Osteoblast (primary cell): ENCODE measurements at regions not wholly inside any gene's neighbourhood (a gene's known extent, or its start where the extent isn't known, plus 50 kb on each side); places are given as distances from the start of the nearest gene placed in this dataset.

Source experiments
- DNase-seq: peaks from one replicate; pipeline ENCODE4 v3.0.0; 2011; ENCODE audit warnings: low spot score, mixed read lengths; ENCODE audit not compliant: insufficient read length; ENCODE audit errors: missing footprints
- H2AFZ ChIP-seq: 2 replicates; pipeline ENCODE4 v1.6.0; 2011; ENCODE audit warnings: mild to moderate bottlenecking, low read length
- H3K27ac ChIP-seq: 2 replicates; pipeline ENCODE4 v1.5.1; 2011; ENCODE audit warnings: mild to moderate bottlenecking, low read depth, low read length, moderate library complexity
- H3K27me3 ChIP-seq: 2 replicates; pipeline ENCODE4 v1.6.0; 2012; ENCODE audit warnings: mild to moderate bottlenecking, control low read depth, inconsistent platforms, low read length, moderate library complexity; ENCODE audit not compliant: insufficient read depth
- H3K36me3 ChIP-seq: 2 replicates; pipeline ENCODE4 v1.5.1; 2011; ENCODE audit warnings: mild to moderate bottlenecking, low read length, control low read depth, moderate library complexity; ENCODE audit not compliant: insufficient read depth
- H3K4me1 ChIP-seq: 2 replicates; pipeline ENCODE4 v1.5.1; 2011; ENCODE audit warnings: mild to moderate bottlenecking, low read length, control low read depth, moderate library complexity; ENCODE audit not compliant: insufficient read depth
- H3K4me2 ChIP-seq: 2 replicates; pipeline ENCODE4 v1.6.0; 2011; ENCODE audit warnings: mild to moderate bottlenecking, low read length; ENCODE audit not compliant: insufficient read depth
- H3K4me3 ChIP-seq: fragments of 200-600 bp; sonication (generic); 3 replicates; pipeline ENCODE4 v1.5.1; 2012; ENCODE audit warnings: mild to moderate bottlenecking, low read length, inconsistent platforms; ENCODE audit not compliant: insufficient read depth
- H3K79me2 ChIP-seq: 2 replicates; pipeline ENCODE4 v1.6.0; 2012; ENCODE audit warnings: mild to moderate bottlenecking, low read length, control low read depth, inconsistent platforms; ENCODE audit not compliant: insufficient read depth
- H3K9me3 ChIP-seq: 2 replicates; pipeline ENCODE4 v1.5.1; 2011; ENCODE audit warnings: low read depth, low read length, control low read depth
- H4K20me1 ChIP-seq: 2 replicates; pipeline ENCODE4 v1.6.0; 2012; ENCODE audit warnings: mild to moderate bottlenecking, low read length, control low read depth; ENCODE audit not compliant: insufficient read depth
- TF ChIP-seq, protein P1 (sequence below): IDR thresholded peaks from 2 replicates; pipeline ENCODE4 v1.5.1; 2011; ENCODE audit warnings: mild to moderate bottlenecking, low read depth, low read length, moderate library complexity; ENCODE audit errors: extremely low read depth

DNA sequence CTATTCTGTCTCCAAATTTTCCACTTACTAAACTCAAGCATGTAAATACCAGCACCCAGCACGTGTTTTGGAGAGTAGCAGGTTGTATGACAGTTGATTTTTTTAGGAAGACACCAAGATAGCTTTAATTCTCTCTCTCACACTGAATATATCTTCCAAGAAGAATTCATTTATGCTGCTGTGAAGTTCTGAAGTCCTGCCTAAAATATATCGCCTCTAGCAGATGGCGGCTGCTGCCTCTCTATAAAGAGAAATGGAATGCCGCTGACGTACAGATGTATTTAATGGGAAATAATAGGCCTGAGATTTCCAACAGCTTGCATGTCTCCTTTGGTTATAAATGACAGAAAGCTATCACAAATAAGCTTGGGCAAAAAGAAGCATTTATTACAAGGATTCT is 74.7 kb downstream of the PFDN4 start:
- no peak overlapping the region for H3K4me3 ChIP-seq
- no peak for DNase-seq
- no peaks in the 10 kb centered on the region for H3K36me3 ChIP-seq
- TF ChIP-seq, protein P1, sequence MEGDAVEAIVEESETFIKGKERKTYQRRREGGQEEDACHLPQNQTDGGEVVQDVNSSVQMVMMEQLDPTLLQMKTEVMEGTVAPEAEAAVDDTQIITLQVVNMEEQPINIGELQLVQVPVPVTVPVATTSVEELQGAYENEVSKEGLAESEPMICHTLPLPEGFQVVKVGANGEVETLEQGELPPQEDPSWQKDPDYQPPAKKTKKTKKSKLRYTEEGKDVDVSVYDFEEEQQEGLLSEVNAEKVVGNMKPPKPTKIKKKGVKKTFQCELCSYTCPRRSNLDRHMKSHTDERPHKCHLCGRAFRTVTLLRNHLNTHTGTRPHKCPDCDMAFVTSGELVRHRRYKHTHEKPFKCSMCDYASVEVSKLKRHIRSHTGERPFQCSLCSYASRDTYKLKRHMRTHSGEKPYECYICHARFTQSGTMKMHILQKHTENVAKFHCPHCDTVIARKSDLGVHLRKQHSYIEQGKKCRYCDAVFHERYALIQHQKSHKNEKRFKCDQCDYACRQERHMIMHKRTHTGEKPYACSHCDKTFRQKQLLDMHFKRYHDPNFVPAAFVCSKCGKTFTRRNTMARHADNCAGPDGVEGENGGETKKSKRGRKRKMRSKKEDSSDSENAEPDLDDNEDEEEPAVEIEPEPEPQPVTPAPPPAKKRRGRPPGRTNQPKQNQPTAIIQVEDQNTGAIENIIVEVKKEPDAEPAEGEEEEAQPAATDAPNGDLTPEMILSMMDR = no peak
- H3K4me1 ChIP-seq = no peaks in the 10 kb centered on the region
- no peaks in the 10 kb centered on the region for H3K27me3 ChIP-seq
- no peak overlapping the region for H2AFZ ChIP-seq
- no peak overlapping the region for H3K27ac ChIP-seq
- H4K20me1 ChIP-seq = no peaks in the 10 kb centered on the region
- H3K79me2 ChIP-seq = no peaks in the 10 kb centered on the region
- no peaks in the 10 kb centered on the region for H3K9me3 ChIP-seq
- no peak overlapping the region for H3K4me2 ChIP-seq

DNA sequence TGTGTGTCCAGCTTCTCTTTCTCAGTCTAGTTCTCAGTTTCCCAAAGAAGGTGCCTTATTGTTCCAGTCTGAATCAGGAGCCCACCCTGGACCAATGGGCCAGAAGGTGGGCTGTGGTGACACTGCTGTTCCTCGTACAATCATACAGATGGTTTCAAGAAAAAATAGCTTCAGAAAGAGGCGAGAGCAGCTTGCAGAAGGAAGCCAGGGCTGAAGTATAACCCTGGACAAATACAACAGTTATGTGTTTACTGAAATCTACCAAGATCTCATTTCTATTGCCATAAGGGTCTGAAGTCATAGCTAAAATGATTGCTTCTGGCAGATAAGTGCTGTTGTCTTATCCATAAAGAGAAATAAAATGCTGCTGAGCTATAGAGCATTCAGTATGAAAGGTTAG is 75.4 kb downstream of the PFDN4 start:
- Histone ChIP-seq H3K27me3 (no peaks in the 10 kb centered on the region), H3K4me1 (no peaks in the 10 kb centered on the region), H3K79me2 (no peaks in the 10 kb centered on the region), H3K4me2 (no peak overlapping the region), H3K4me3 (no peak overlapping the region), H2AFZ (no peak overlapping the region), H4K20me1 (no peaks in the 10 kb centered on the region), H3K27ac (no peak overlapping the region), H3K9me3 (no peaks in the 10 kb centered on the region), H3K36me3 (no peaks in the 10 kb centered on the region)
- TF ChIP-seq, protein P1 = no peak
- DNase-seq = no peak

DNA sequence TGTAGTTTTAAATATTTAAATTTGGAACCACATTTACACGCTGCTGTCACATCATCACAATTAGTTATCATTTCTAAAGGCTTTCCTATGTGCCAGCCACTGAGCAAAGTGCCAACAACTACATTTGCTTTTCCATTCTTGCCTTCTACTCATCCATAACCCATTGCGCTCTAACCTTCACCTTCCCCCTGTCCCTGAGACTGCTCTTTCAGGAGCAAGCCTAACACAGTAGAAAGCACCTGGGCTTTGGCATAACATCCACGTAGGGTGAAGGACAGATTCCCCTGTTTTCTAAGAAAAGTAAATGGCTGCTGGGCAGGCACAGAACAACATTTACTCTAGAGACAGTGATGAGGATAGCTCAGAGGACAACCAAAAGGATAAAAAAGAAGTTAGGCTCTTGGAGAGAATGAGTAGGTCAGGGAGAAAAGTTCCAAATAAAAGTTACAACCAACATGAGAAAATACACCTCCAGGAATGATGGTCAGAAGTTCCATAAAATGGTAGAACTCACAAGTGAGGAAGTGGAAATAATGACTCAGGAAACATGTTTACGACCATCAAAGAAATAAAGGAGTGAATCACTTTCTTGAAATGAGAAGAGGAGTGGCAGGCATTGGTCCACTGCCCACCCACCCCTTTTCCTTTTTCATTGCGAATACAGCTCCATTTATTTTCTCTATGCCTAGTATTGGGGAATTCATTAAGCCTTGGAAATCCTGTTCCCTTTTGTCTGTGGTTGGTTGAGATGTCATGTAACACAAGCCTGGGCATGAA is 77.2 kb downstream of the PFDN4 start:
- H3K4me3 ChIP-seq = no peak overlapping the region
- H3K36me3 ChIP-seq = no peaks in the 10 kb centered on the region
- H3K9me3 ChIP-seq = no peaks in the 10 kb centered on the region
- H3K4me1 ChIP-seq = no peaks in the 10 kb centered on the region
- H4K20me1 ChIP-seq = no peaks in the 10 kb centered on the region
- TF ChIP-seq, protein P1 = no peak
- H3K27me3 ChIP-seq = no peaks in the 10 kb centered on the region
- no peak overlapping the region for H3K4me2 ChIP-seq
- H3K79me2 ChIP-seq = no peaks in the 10 kb centered on the region
- no peak for DNase-seq
- peak overlapping the region; percentile 8 for H2AFZ ChIP-seq
- no peak overlapping the region for H3K27ac ChIP-seq

DNA sequence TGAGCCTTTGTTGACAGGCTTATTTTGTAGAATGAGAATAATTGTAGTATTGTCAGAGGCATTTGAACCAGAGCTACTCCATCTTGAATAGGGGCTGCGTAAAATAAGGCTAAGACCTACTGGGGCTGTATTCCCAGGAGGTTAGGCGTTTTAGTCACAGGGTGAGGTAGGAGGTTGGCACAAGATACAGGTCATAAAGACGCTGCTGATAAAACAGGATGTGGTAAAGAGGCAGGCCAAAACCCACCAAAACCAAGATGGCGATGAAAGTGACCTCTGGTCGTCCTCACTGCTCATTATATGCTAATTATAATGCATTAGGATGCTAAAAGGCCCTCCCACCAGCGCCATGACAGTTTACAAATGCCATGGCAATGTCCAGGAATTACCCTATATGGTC is 82.7 kb downstream of the PFDN4 start:
- no peak overlapping the region for H2AFZ ChIP-seq
- no peak for DNase-seq
- H3K27ac ChIP-seq = no peak overlapping the region
- no peak overlapping the region for H3K4me2 ChIP-seq
- H3K9me3 ChIP-seq = no peaks in the 10 kb centered on the region
- H3K4me3 ChIP-seq = no peak overlapping the region
- TF ChIP-seq, protein P1 = no peak
- H3K79me2 ChIP-seq = no peaks in the 10 kb centered on the region
- H3K4me1 ChIP-seq = no peaks in the 10 kb centered on the region
- no peaks in the 10 kb centered on the region for H3K27me3 ChIP-seq
- no peaks in the 10 kb centered on the region for H3K36me3 ChIP-seq
- H4K20me1 ChIP-seq = no peaks in the 10 kb centered on the region
